ENCODE measurements at regions not wholly inside any gene's neighbourhood (a gene's known extent, or its start where the extent isn't known, plus 50 kb on each side); places are given as distances from the start of the nearest gene placed in this dataset.

DNA sequence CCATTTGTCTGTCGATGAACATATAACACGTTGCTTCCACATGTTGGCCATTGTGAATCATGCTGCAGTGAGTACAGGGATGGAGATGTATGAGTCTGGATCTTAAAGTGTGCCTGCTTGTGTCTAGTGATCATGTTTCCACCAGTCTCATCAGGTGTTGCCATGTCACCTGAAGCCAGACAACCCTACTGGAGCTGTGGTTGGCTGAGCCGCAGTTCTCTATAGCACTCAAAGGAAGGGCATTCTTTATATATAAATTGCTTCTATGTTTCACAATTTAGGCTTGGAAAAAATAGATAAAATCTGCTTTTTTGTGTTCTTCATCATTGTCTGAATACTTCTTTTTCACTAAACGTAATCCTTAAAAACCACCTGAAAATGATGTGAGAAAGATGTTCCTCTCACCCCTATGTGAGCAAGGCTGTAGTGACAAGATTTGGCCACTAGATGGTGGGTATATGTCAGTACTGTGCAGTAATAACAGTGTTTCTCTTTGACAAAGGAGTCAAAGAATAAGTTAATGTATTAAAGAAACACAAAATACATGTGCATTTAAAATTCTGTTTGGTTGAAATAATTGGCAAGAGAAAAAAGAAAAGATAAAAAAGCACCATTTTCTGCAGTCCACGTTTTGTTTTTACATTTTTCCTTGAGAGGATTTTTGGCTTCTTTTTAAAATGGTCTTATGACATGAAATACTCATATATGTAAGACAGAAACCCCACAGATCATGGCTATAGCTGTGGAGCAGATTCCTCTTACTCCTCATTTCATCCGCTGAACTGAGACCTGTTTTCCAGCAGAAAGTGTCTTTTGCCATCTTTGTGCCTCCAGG, 394.5 kb upstream of the DPPA4 start:
- TF ChIP-seq, protein P1, sequence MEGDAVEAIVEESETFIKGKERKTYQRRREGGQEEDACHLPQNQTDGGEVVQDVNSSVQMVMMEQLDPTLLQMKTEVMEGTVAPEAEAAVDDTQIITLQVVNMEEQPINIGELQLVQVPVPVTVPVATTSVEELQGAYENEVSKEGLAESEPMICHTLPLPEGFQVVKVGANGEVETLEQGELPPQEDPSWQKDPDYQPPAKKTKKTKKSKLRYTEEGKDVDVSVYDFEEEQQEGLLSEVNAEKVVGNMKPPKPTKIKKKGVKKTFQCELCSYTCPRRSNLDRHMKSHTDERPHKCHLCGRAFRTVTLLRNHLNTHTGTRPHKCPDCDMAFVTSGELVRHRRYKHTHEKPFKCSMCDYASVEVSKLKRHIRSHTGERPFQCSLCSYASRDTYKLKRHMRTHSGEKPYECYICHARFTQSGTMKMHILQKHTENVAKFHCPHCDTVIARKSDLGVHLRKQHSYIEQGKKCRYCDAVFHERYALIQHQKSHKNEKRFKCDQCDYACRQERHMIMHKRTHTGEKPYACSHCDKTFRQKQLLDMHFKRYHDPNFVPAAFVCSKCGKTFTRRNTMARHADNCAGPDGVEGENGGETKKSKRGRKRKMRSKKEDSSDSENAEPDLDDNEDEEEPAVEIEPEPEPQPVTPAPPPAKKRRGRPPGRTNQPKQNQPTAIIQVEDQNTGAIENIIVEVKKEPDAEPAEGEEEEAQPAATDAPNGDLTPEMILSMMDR (IDR thresholded peaks at IDR 0.05) = peak; percentile 32 to 56 (median 46)
- no peak for TF ChIP-seq POLR2A (IDR thresholded peaks at IDR 0.05)

Data from uterus (tissue), 2 donors.